ENCODE measurements at regions not wholly inside any gene's neighbourhood (a gene's known extent, or its start where the extent isn't known, plus 50 kb on each side); places are given as distances from the start of the nearest gene placed in this dataset.

DNA sequence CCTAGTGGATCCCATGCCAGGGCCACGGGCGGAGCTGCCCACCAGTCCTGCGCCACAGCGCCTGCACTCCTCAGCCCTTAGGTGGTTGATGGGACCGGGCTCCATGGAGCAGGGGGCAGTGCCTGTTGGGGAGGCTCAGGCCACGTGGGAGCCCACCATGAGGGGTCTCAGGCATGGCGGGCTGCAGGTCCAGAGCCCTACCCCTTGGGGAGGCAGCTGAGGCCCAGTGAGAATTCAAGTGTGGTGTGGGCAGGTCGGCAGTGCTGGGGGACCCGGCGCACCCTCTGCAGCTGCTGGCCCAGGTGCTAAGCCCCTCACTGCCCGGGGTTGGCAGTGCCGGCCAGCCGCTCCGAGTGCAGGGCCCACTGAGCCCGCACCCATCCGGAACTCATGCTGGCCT lies 139.8 kb upstream of the LYZL2 start:
- Histone ChIP-seq H3K36me3 (ENCODE audit: control insufficient read depth in 2 of 2, insufficient read depth in 2 of 2, low read length in 1 of 2) (no peaks in the 10 kb centered on the region), H3K4me1 (ENCODE audit: control insufficient read depth in 2 of 2, insufficient read depth in 2 of 2, low read length in 1 of 2) (no peaks in the 10 kb centered on the region), H3K27ac (ENCODE audit: low read depth in 2 of 2, low read length in 1 of 2) (no peak overlapping the region), H3K27me3 (ENCODE audit: control insufficient read depth in 1 of 2, insufficient read depth in 2 of 2, low read length in 2 of 2) (no peaks in the 10 kb centered on the region), H3K9me3 (ENCODE audit: control insufficient read depth in 2 of 2, insufficient read depth in 1 of 2, low read depth in 1 of 2, low read length in 1 of 2) (peaks cover 6 to 12% of the 10 kb centered on the region in 2 donors), H3K4me3 (ENCODE audit: low read depth in 1 of 2, low read length in 2 of 2) (no peak overlapping the region)
- WGBS, 2 donors, result 92 to 94% methylated on average over 16 of the region's 16 CpGs

DNA sequence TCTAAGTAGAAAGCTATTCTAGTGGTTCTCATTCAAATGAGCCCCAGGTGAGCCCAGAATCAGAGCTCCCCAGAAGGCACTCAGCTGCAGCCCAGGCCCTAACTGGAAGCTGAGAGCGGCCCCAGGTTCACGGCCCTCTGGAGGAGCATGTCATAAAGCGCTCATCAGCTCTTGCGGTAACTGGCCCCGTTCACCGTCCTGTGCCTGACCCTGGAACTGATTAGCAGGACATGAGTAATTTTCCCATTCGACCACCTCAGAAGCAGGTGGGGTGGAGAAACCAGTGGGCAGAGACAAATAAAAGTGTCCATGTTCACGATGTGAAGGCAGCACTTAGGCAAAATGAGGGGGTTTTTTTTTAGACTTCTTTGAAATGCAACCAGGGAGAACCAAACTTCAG lies 136.1 kb upstream of the LYZL2 start:
- 86 to 88% methylated on average over 8 of the region's 8 CpGs for WGBS, 2 donors

DNA sequence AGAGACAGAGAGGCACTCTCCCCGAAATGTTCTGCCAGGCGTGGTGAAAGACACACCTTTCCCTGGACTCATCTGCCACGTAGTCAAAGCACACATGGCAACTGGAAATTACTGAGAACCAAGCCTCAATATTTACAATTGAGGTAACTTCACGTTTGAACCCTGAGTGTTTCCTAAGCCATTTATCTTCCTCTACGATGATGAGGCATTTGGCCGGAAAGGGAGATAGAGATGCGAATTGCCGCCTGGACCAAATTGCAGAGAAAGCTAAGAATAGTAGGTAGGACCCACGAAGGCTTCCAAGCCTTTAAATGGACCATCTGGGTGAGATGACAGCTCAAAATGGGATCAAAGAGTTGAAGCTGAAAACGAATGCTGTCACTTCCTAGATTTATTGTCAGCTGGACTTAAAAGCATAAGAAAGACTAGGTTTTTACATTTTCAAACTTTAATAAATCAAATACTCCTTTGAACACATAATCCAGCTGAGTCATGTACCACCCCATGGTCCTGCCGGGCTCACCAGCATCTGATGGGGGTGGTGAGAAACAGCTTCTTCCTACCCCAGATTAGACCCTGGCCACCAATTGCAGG lies 135.6 kb upstream of the LYZL2 start:
- Histone ChIP-seq H3K27ac (ENCODE audit: low read depth in 2 of 2, low read length in 1 of 2) (peak overlapping the region in 1 of 2 donors; percentile 3), H3K36me3 (ENCODE audit: control insufficient read depth in 2 of 2, insufficient read depth in 2 of 2, low read length in 1 of 2) (no peaks in the 10 kb centered on the region), H3K4me1 (ENCODE audit: control insufficient read depth in 2 of 2, insufficient read depth in 2 of 2, low read length in 1 of 2) (no peaks in the 10 kb centered on the region), H3K27me3 (ENCODE audit: control insufficient read depth in 1 of 2, insufficient read depth in 2 of 2, low read length in 2 of 2) (no peaks in the 10 kb centered on the region), H3K9me3 (ENCODE audit: control insufficient read depth in 2 of 2, insufficient read depth in 1 of 2, low read depth in 1 of 2, low read length in 1 of 2) (peaks cover 6 to 7% of the 10 kb centered on the region in 2 donors), H3K4me3 (ENCODE audit: low read depth in 1 of 2, low read length in 2 of 2) (no peak overlapping the region)
- 58 to 69% methylated on average over 11 of the region's 11 CpGs for WGBS, 2 donors

More for the DNA sequence above, 136.1 kb upstream of the LYZL2 start:
- H3K27ac ChIP-seq (ENCODE audit: low read depth in 2 of 2, low read length in 1 of 2), result no peak overlapping the region
- H3K4me3 ChIP-seq (ENCODE audit: low read depth in 1 of 2, low read length in 2 of 2), result no peak overlapping the region
- H3K9me3 ChIP-seq (ENCODE audit: control insufficient read depth in 2 of 2, insufficient read depth in 1 of 2, low read depth in 1 of 2, low read length in 1 of 2), result peaks cover 6 to 10% of the 10 kb centered on the region in 2 donors
- no peaks in the 10 kb centered on the region for H3K36me3 ChIP-seq (ENCODE audit: control insufficient read depth in 2 of 2, insufficient read depth in 2 of 2, low read length in 1 of 2)
- H3K27me3 ChIP-seq (ENCODE audit: control insufficient read depth in 1 of 2, insufficient read depth in 2 of 2, low read length in 2 of 2), result no peaks in the 10 kb centered on the region
- H3K4me1 ChIP-seq (ENCODE audit: control insufficient read depth in 2 of 2, insufficient read depth in 2 of 2, low read length in 1 of 2), result no peaks in the 10 kb centered on the region

DNA sequence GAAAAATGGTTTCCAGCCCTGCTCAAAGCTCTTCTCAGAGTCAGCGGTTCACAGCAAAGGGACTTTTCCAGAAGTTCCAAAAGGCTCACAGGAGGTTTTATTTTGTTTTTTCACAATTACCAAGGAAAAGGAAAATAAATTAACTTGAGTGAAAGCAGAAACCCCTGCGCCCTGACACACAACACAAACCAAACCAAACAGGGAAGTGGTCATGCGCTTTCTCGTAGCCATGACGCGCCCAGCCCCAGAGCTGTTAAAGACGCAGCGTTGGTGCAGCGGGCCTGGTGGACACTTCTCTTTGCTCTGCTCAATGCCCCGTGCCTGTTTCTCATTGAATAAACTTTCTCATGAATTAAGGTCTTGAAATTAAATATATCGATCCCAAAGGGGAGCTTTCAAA lies 134.4 kb upstream of the LYZL2 start:
- no peaks in the 10 kb centered on the region for H3K36me3 ChIP-seq (ENCODE audit: control insufficient read depth in 2 of 2, insufficient read depth in 2 of 2, low read length in 1 of 2)
- H3K9me3 ChIP-seq (ENCODE audit: control insufficient read depth in 2 of 2, insufficient read depth in 1 of 2, low read depth in 1 of 2, low read length in 1 of 2), result no peaks in the 10 kb centered on the region
- no peaks in the 10 kb centered on the region for H3K4me1 ChIP-seq (ENCODE audit: control insufficient read depth in 2 of 2, insufficient read depth in 2 of 2, low read length in 1 of 2)
- 81 to 83% methylated on average over 11 of the region's 11 CpGs for WGBS, 2 donors
- H3K27me3 ChIP-seq (ENCODE audit: control insufficient read depth in 1 of 2, insufficient read depth in 2 of 2, low read length in 2 of 2), result no peaks in the 10 kb centered on the region
- H3K27ac ChIP-seq (ENCODE audit: low read depth in 2 of 2, low read length in 1 of 2), result no peak overlapping the region
- H3K4me3 ChIP-seq (ENCODE audit: low read depth in 1 of 2, low read length in 2 of 2), result no peak overlapping the region

DNA sequence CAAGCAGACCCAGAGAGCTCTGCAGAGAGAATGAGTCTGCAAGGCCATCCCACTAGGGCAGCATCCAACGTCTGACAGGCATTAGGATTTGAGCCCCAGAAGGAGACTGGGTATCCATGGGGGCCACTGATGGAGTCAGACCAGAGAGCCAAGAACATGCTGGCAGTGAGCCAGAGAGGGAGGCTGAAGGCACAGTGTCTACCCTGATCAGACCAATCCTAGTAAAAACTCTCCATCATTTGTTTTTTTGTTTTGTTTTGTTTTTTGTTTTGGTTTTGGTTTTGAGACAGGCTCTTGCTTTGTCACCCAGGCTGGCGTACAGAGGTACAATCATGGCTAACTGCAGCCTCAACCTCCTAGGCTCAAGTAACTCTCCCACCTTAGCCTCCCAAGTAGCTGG lies 133.1 kb upstream of the LYZL2 start:
- H3K36me3 ChIP-seq (ENCODE audit: control insufficient read depth in 2 of 2, insufficient read depth in 2 of 2, low read length in 1 of 2), result no peaks in the 10 kb centered on the region
- no peaks in the 10 kb centered on the region for H3K27me3 ChIP-seq (ENCODE audit: control insufficient read depth in 1 of 2, insufficient read depth in 2 of 2, low read length in 2 of 2)
- no peaks in the 10 kb centered on the region for H3K4me1 ChIP-seq (ENCODE audit: control insufficient read depth in 2 of 2, insufficient read depth in 2 of 2, low read length in 1 of 2)
- WGBS, 2 donors, result 80% methylated on average over 2 of the region's 2 CpGs
- H3K4me3 ChIP-seq (ENCODE audit: low read depth in 1 of 2, low read length in 2 of 2), result no peak overlapping the region
- H3K9me3 ChIP-seq (ENCODE audit: control insufficient read depth in 2 of 2, insufficient read depth in 1 of 2, low read depth in 1 of 2, low read length in 1 of 2), result no peaks in the 10 kb centered on the region
- no peak overlapping the region for H3K27ac ChIP-seq (ENCODE audit: low read depth in 2 of 2, low read length in 1 of 2)

DNA sequence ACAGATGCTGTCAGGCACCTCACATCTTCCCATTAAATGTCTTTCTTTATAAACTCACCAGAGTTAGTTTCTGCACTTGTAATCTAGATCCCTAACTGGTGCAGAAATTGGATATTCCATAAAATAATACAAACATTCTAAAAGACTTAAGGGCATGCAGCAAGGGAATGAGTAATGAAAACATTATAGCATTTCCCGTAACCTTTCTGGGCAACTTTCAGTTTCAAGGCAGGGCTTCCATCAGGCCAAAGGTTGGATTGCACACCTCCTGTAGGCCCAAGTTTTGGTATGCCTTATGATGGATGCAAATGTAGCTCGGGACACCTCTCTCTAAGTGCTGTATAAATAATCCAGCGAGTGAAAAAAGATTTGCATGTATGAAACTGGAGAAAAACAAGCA lies 129.9 kb upstream of the LYZL2 start:
- Histone ChIP-seq H3K36me3 (ENCODE audit: control insufficient read depth in 2 of 2, insufficient read depth in 2 of 2, low read length in 1 of 2) (no peaks in the 10 kb centered on the region), H3K4me1 (ENCODE audit: control insufficient read depth in 2 of 2, insufficient read depth in 2 of 2, low read length in 1 of 2) (no peaks in the 10 kb centered on the region), H3K9me3 (ENCODE audit: control insufficient read depth in 2 of 2, insufficient read depth in 1 of 2, low read depth in 1 of 2, low read length in 1 of 2) (no peaks in the 10 kb centered on the region), H3K4me3 (ENCODE audit: low read depth in 1 of 2, low read length in 2 of 2) (no peak overlapping the region), H3K27ac (ENCODE audit: low read depth in 2 of 2, low read length in 1 of 2) (no peak overlapping the region), H3K27me3 (ENCODE audit: control insufficient read depth in 1 of 2, insufficient read depth in 2 of 2, low read length in 2 of 2) (no peaks in the 10 kb centered on the region)
- 65 to 71% methylated on average over 3 of the region's 3 CpGs for WGBS, 2 donors

DNA sequence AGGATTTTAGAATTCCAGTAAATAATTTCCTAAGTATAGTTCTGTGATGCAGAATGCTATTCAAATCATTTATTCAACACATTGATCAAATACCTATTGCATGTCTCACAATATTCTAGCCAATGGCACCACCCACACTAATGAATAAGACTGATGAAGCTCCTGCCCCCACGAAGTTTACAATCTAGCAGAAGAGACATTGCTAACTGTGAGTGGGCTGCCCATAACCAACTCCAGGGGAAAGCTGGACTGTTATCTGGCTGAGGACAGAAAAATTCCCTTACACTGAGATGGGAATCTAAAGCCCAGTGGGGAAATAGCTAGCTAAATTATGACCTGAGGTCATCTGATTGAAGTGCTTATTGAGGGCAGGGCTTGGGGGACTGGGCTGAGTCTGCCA lies 128.8 kb upstream of the LYZL2 start:
- WGBS, 2 donors, result 49 to 52% methylated on average over 1 of the region's 1 CpG
- H3K27ac ChIP-seq (ENCODE audit: low read depth in 2 of 2, low read length in 1 of 2), result no peak overlapping the region
- H3K27me3 ChIP-seq (ENCODE audit: control insufficient read depth in 1 of 2, insufficient read depth in 2 of 2, low read length in 2 of 2), result no peaks in the 10 kb centered on the region
- H3K4me1 ChIP-seq (ENCODE audit: control insufficient read depth in 2 of 2, insufficient read depth in 2 of 2, low read length in 1 of 2), result no peaks in the 10 kb centered on the region
- H3K36me3 ChIP-seq (ENCODE audit: control insufficient read depth in 2 of 2, insufficient read depth in 2 of 2, low read length in 1 of 2), result no peaks in the 10 kb centered on the region
- H3K9me3 ChIP-seq (ENCODE audit: control insufficient read depth in 2 of 2, insufficient read depth in 1 of 2, low read depth in 1 of 2, low read length in 1 of 2), result no peaks in the 10 kb centered on the region
- no peak overlapping the region for H3K4me3 ChIP-seq (ENCODE audit: low read depth in 1 of 2, low read length in 2 of 2)

DNA sequence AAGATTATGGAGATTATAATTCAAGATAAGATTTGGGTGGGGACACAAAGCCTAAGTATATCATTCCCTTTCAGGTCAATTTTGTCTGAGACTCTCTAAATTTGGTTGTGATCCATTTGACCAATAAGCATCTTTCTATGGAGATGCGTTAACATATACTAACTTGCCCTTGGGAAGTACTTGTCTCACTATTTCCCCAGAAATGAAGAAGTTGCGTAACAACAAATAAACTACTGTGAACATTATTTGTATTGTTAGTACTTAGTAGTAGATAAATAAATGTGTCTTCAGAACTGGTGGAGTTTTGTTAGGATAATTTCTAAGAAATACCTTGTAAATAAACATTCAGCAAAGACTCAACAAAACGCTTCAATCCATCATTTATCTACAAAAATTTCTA lies 127.3 kb upstream of the LYZL2 start:
- 93 to 95% methylated on average over 3 of the region's 3 CpGs for WGBS, 2 donors
- Histone ChIP-seq H3K27me3 (ENCODE audit: control insufficient read depth in 1 of 2, insufficient read depth in 2 of 2, low read length in 2 of 2) (no peaks in the 10 kb centered on the region), H3K4me1 (ENCODE audit: control insufficient read depth in 2 of 2, insufficient read depth in 2 of 2, low read length in 1 of 2) (no peaks in the 10 kb centered on the region), H3K27ac (ENCODE audit: low read depth in 2 of 2, low read length in 1 of 2) (no peak overlapping the region), H3K9me3 (ENCODE audit: control insufficient read depth in 2 of 2, insufficient read depth in 1 of 2, low read depth in 1 of 2, low read length in 1 of 2) (no peaks in the 10 kb centered on the region), H3K4me3 (ENCODE audit: low read depth in 1 of 2, low read length in 2 of 2) (no peak overlapping the region), H3K36me3 (ENCODE audit: control insufficient read depth in 2 of 2, insufficient read depth in 2 of 2, low read length in 1 of 2) (no peaks in the 10 kb centered on the region)

DNA sequence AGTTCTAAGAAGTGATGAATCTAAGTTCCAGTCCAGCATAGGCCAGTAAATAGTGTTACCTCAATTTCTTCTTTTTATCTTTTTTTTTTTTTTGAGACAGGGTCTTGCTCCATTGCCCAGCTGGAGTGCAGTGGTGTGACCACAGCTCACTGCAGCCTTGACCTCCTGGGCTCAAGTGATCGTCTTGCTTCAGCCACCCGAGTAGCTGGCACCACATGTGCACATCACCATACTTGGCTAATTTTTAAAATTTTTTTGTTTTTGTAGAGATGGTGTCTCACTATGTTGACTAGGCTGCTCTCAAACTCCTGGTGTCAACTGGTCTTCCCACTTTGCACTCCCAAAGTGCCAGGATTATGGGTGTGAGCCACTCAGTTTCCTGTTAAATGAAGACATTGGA lies 126.6 kb upstream of the LYZL2 start:
- Histone ChIP-seq H3K36me3 (ENCODE audit: control insufficient read depth in 2 of 2, insufficient read depth in 2 of 2, low read length in 1 of 2) (no peaks in the 10 kb centered on the region), H3K9me3 (ENCODE audit: control insufficient read depth in 2 of 2, insufficient read depth in 1 of 2, low read depth in 1 of 2, low read length in 1 of 2) (no peaks in the 10 kb centered on the region), H3K27me3 (ENCODE audit: control insufficient read depth in 1 of 2, insufficient read depth in 2 of 2, low read length in 2 of 2) (no peaks in the 10 kb centered on the region), H3K4me3 (ENCODE audit: low read depth in 1 of 2, low read length in 2 of 2) (no peak overlapping the region), H3K4me1 (ENCODE audit: control insufficient read depth in 2 of 2, insufficient read depth in 2 of 2, low read length in 1 of 2) (no peaks in the 10 kb centered on the region), H3K27ac (ENCODE audit: low read depth in 2 of 2, low read length in 1 of 2) (no peak overlapping the region)
- WGBS, 2 donors, result 87 to 88% methylated on average over 2 of the region's 2 CpGs

DNA sequence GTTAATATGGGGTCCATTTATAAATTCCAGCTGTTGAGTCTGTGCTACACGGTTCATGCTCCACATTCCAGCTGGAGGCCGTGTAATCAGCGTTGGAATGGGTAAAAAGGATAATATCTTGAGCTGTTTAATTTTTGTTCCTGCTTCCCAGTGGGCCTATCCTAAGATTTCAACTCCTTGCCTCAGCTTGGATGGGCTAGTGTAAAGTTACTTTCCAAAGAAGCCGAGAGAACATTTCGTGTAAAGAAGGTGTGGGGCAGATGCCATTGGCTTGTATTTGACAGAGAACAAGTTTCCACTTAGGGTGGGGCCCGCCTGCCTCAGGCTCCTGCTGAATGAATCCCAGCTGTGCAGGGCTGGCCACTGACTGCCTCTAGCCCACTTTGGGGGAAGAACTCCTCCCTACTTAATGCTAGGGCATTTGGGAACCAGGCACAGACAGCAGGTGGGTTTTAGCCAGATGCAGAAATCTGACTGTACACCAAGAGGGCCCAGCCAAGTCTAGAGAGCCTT lies 125.9 kb upstream of the LYZL2 start:
- WGBS, 2 donors, result 56 to 66% methylated on average over 6 of the region's 6 CpGs
- H3K9me3 ChIP-seq (ENCODE audit: control insufficient read depth in 2 of 2, insufficient read depth in 1 of 2, low read depth in 1 of 2, low read length in 1 of 2), result no peaks in the 10 kb centered on the region
- no peak overlapping the region for H3K4me3 ChIP-seq (ENCODE audit: low read depth in 1 of 2, low read length in 2 of 2)
- H3K27ac ChIP-seq (ENCODE audit: low read depth in 2 of 2, low read length in 1 of 2), result no peak overlapping the region
- no peaks in the 10 kb centered on the region for H3K36me3 ChIP-seq (ENCODE audit: control insufficient read depth in 2 of 2, insufficient read depth in 2 of 2, low read length in 1 of 2)
- no peaks in the 10 kb centered on the region for H3K27me3 ChIP-seq (ENCODE audit: control insufficient read depth in 1 of 2, insufficient read depth in 2 of 2, low read length in 2 of 2)
- H3K4me1 ChIP-seq (ENCODE audit: control insufficient read depth in 2 of 2, insufficient read depth in 2 of 2, low read length in 1 of 2), result no peaks in the 10 kb centered on the region

Data from esophagus (tissue), 2 donors.